Right lobe of liver (tissue), 6 donors: ENCODE measurements at regions not wholly inside any gene's neighbourhood (a gene's known extent, or its start where the extent isn't known, plus 50 kb on each side); places are given as distances from the start of the nearest gene placed in this dataset.

Source experiments
- ATAC-seq, 4 donors: fragments of 200-7000 bp; cut with Tn5 transposase; one replicate each; pipeline ENCODE4 v1.9.1; 2020; ENCODE audit warnings: mild to moderate bottlenecking in 4 of 4, moderate library complexity in 4 of 4
- DNase-seq, 3 donors: peaks; one replicate each; pipeline ENCODE4 v3.0.0-alpha.2; 2020
- H3K27ac ChIP-seq, 3 donors: fragments of 200-600 bp; one replicate each; pipeline ENCODE4 v1.8.0; 2022
- H3K27me3 ChIP-seq, 2 donors: fragments of 200-600 bp; one replicate each; pipeline ENCODE4 v1.8.0; 2022
- H3K36me3 ChIP-seq, 4 donors: fragments of 200-600 bp; sonication (generic) in 1 of 4; one replicate each; pipeline versions ENCODE4 v1.5.1 to v1.8.0; 2017 to 2022; ENCODE audit warnings: control low read depth in 1 of 4
- H3K4me1 ChIP-seq, 4 donors: fragments of 200-600 bp; sonication (generic) in 1 of 4; one replicate each; pipeline versions ENCODE4 v1.5.1 to v1.8.0; 2017 to 2022; ENCODE audit warnings: control low read depth in 1 of 4
- H3K4me3 ChIP-seq, 3 donors: fragments of 200-600 bp; one replicate each; pipeline ENCODE4 v1.8.0; 2022
- H3K9me3 ChIP-seq, 4 donors: fragments of 200-600 bp; sonication (generic) in 1 of 4; one replicate each; pipeline versions ENCODE4 v1.5.1 to v1.8.0; 2017 to 2022; ENCODE audit warnings: control low read depth in 1 of 4
- CTCF ChIP-seq, 4 donors: fragments of 200-600 bp in 3 of 4; fragments of 450-650 bp in 1 of 4; IDR thresholded peaks; one replicate each; pipeline versions ENCODE4 v1.5.1 to v1.8.0; 2016 to 2022; ENCODE audit warnings: antibody characterized with exemption in 4 of 4, mild to moderate bottlenecking in 2 of 4
- POLR2A ChIP-seq: fragments of 450-650 bp; IDR thresholded peaks from one replicate; pipeline ENCODE4 v1.6.1; 2017; ENCODE audit warnings: antibody characterized with exemption, mild to moderate bottlenecking
- WGBS: methylation state at CpG from one replicate; pipeline ENCODE4 v1.1.6; 2018; ENCODE audit warnings: low coverage, low lambda C conversion rate; ENCODE audit not compliant: insufficient coverage; ENCODE audit errors: missing lambda C conversion rate; 5-methylcytosine and 5-hydroxymethylcytosine counted together
- intact Hi-C, 2 donors: fragments of 100-400 bp; cut with DNase I; formaldehyde crosslinking; loops; one replicate each; pipeline versions ENCODE4 v1.11.2 to v1.14.1; 2022
- donor health status: DM: no; HTN: yes; CAD: no.
- donor health status: DM: no; HTN: no; CAD: no.
- donor health status: DM: no; HTN: no; CAD: no.
- donor health status: DM: no; HTN: yes; CAD: no.
- donor health status: DM: no; HTN: yes; CAD: no.

- Histone ChIP-seq H3K4me3 (no peak overlapping the region), H3K4me1 (no peaks in the 10 kb centered on the region), H3K27ac (no peak overlapping the region), H3K9me3 (no peaks in the 10 kb centered on the region), H3K27me3 (no peaks in the 10 kb centered on the region), H3K36me3 (no peaks in the 10 kb centered on the region)
- 59% methylated on average over 12 of the region's 17 CpGs for WGBS
- DNase-seq (no peak), ATAC-seq (no peak)
- intact Hi-C loops: no loop called here
- TF ChIP-seq POLR2A (no peak), CTCF (IDR thresholded peaks at IDR 0.05) (no peak)
Measured at GRCh38 chr22:48906216-48906835, 921.3 kb downstream of the BRD1 start.

GRCh38 chr22:48905206-48905975, 922.3 kb downstream of the BRD1 start:
- WGBS: 43% methylated on average over 5 of the region's 17 CpGs
- Histone ChIP-seq H3K36me3 (no peaks in the 10 kb centered on the region), H3K9me3 (no peaks in the 10 kb centered on the region), H3K4me1 (no peaks in the 10 kb centered on the region), H3K4me3 (no peak overlapping the region), H3K27ac (no peak overlapping the region), H3K27me3 (no peaks in the 10 kb centered on the region)
- ATAC-seq (peak in 1 of 4 donors; percentile 31), DNase-seq (peak in 1 of 3 donors; percentile 47)
- intact Hi-C loops: no loop called here
- TF ChIP-seq POLR2A (no peak), CTCF (IDR thresholded peaks at IDR 0.05) (no peak)

- Histone ChIP-seq H3K27ac (no peak overlapping the region), H3K4me1 (no peaks in the 10 kb centered on the region), H3K4me3 (no peak overlapping the region), H3K9me3 (no peaks in the 10 kb centered on the region), H3K27me3 (no peaks in the 10 kb centered on the region), H3K36me3 (no peaks in the 10 kb centered on the region)
- ATAC-seq: no peak
- TF ChIP-seq CTCF (IDR thresholded peaks at IDR 0.05): no peak
- no peak for TF ChIP-seq POLR2A
- DNase-seq: peak in 2 of 3 donors; percentile 24 to 61
- intact Hi-C loops: no loop called here
- 25% methylated on average over 7 of the region's 25 CpGs for WGBS
Measured at GRCh38 chr22:48902983-48903650, 924.6 kb downstream of the BRD1 start.

GRCh38 chr22:48902001-48902869, 925.4 kb downstream of the BRD1 start:
- TF ChIP-seq POLR2A (no peak), CTCF (IDR thresholded peaks at IDR 0.05) (no peak)
- Histone ChIP-seq H3K27me3 (no peaks in the 10 kb centered on the region), H3K4me3 (no peak overlapping the region), H3K36me3 (no peaks in the 10 kb centered on the region), H3K27ac (no peak overlapping the region), H3K9me3 (no peaks in the 10 kb centered on the region), H3K4me1 (no peaks in the 10 kb centered on the region)
- DNase-seq (no peak), ATAC-seq (no peak)
- WGBS: no CpG with 5 or more reads among the region's 37 CpGs
- intact Hi-C loops: no loop called here
